ENCODE measurements at regions not wholly inside any gene's neighbourhood (a gene's known extent, or its start where the extent isn't known, plus 50 kb on each side); places are given as distances from the start of the nearest gene placed in this dataset.

- TF ChIP-seq POLR2A (IDR thresholded peaks at IDR 0.05) = no peak
- TF ChIP-seq, protein P1, sequence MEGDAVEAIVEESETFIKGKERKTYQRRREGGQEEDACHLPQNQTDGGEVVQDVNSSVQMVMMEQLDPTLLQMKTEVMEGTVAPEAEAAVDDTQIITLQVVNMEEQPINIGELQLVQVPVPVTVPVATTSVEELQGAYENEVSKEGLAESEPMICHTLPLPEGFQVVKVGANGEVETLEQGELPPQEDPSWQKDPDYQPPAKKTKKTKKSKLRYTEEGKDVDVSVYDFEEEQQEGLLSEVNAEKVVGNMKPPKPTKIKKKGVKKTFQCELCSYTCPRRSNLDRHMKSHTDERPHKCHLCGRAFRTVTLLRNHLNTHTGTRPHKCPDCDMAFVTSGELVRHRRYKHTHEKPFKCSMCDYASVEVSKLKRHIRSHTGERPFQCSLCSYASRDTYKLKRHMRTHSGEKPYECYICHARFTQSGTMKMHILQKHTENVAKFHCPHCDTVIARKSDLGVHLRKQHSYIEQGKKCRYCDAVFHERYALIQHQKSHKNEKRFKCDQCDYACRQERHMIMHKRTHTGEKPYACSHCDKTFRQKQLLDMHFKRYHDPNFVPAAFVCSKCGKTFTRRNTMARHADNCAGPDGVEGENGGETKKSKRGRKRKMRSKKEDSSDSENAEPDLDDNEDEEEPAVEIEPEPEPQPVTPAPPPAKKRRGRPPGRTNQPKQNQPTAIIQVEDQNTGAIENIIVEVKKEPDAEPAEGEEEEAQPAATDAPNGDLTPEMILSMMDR (IDR thresholded peaks at IDR 0.05) = no peak
These were observed 105.7 kb upstream of the TMEM45B start for GRCh38 chr11:129709801-129710398.
